Aorta (tissue), 5 donors: ENCODE measurements at regions not wholly inside any gene's neighbourhood (a gene's known extent, or its start where the extent isn't known, plus 50 kb on each side); places are given as distances from the start of the nearest gene placed in this dataset.

Experiments used
- ATAC-seq: fragments of 200-7000 bp; cut with Tn5 transposase; one replicate; pipeline ENCODE4 v1.9.1; 2022; ENCODE audit warnings: moderate library complexity; ENCODE audit not compliant: low FRiP score
- DNase-seq, 2 donors: peaks; one replicate each; pipeline ENCODE4 v3.0.0-alpha.2; 2020
- H3K27ac ChIP-seq, 2 donors: one replicate each; pipeline ENCODE4 v1.5.1; 2013; ENCODE audit warnings: low read length in 2 of 2, mild to moderate bottlenecking in 2 of 2, moderate library complexity in 2 of 2, control low read depth in 1 of 2, inconsistent platforms in 1 of 2, low read depth in 1 of 2
- H3K27me3 ChIP-seq, 2 donors: one replicate each; pipeline ENCODE4 v1.6.1; 2013; ENCODE audit warnings: control low read depth in 1 of 2, low read length in 1 of 2, mild to moderate bottlenecking in 1 of 2, moderate library complexity in 1 of 2; ENCODE audit not compliant: insufficient read depth in 2 of 2, control insufficient read depth in 1 of 2
- H3K36me3 ChIP-seq, 2 donors: one replicate each; pipeline ENCODE4 v1.6.1; 2013; ENCODE audit warnings: control low read depth in 1 of 2, low read length in 1 of 2, mild to moderate bottlenecking in 1 of 2; ENCODE audit not compliant: insufficient read depth in 2 of 2, control insufficient read depth in 1 of 2
- H3K4me1 ChIP-seq, 2 donors: one replicate each; pipeline ENCODE4 v1.6.1; 2013; ENCODE audit warnings: low read length in 2 of 2, control low read depth in 1 of 2, mild to moderate bottlenecking in 1 of 2, moderate library complexity in 1 of 2; ENCODE audit not compliant: insufficient read depth in 2 of 2, control insufficient read depth in 1 of 2
- H3K4me3 ChIP-seq, 2 donors: one replicate each; pipeline ENCODE4 v1.5.1; 2013; ENCODE audit warnings: low read length in 2 of 2, control low read depth in 1 of 2, mild to moderate bottlenecking in 1 of 2
- H3K9me3 ChIP-seq: one replicate; pipeline ENCODE4 v1.6.1; 2013; ENCODE audit warnings: mild to moderate bottlenecking, low read length; ENCODE audit not compliant: control insufficient read depth
- WGBS, 2 donors: extraction: QIAGEN DNeasy Blood & Tissue Kit; methylation state at CpG; one replicate each; pipeline ENCODE4 v1.1.7; 2013; 5-methylcytosine and 5-hydroxymethylcytosine counted together
- intact Hi-C, 2 donors: fragments of 100-400 bp; cut with DNase I; formaldehyde crosslinking; loops; one replicate each; pipeline versions ENCODE4 v1.14.2 to v1.15.0; 2022
- donor health status: healthy with polysubstance abuse.
- donor health status: Bipolar disorder and iron deficiency.
- donor health status: DM: no; HTN: no; CAD: no.
- donor health status: DM: no; HTN: no; CAD: no.
- donor health status: DM: yes; HTN: yes; CAD: no.

DNA sequence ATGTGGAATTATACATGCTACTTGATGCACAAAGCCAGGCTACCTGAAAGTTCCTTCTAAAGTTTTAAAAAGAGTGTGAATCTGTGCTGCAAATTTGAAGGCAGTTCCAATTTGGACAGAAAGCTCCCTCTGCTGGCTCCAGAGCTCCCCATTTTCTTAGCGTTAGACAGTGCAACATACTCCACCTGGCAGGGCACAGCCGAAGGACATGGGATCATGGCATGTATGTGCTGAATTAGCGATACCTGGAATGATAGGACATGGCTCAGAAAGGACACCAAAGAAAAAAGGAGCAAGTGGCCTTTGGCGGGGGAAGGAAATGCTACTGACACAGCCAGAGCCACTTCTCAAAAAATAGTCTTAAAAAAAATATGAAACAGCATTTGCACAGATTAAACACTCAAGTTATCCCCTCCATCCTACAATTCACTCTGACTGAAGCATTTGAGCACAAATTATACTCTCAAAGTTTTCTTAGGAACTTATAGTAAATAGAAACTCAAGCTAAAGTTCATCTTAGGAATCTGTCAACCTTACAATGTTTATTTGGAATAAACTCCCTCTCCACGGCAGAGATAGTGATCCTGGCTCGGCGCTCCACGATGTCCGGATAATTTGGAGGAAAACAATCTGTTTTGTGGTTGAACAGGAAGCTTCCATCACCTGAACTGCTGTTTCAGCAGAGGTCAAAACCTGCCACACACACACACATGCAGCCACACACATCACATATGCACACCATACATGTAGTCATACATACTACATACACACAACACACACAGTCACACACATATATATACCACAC lies 80.0 kb downstream of the C7orf25 start:
- peak; percentile 72 for ATAC-seq
- Histone ChIP-seq H3K27ac (no peak overlapping the region), H3K27me3 (no peaks in the 10 kb centered on the region), H3K4me3 (no peak overlapping the region), H3K4me1 (no peaks in the 10 kb centered on the region), H3K9me3 (no peaks in the 10 kb centered on the region), H3K36me3 (no peaks in the 10 kb centered on the region)
- 17 to 19% methylated on average over 9 of the region's 9 CpGs for WGBS, 2 donors
- peak; percentile 50 to 71 for DNase-seq
- intact Hi-C loops, result loop anchor here (5.0 to 10.0 kb wide), 4 partner anchors 137 to 890 kb away; no protein-coding TSS in a partner anchor

DNA sequence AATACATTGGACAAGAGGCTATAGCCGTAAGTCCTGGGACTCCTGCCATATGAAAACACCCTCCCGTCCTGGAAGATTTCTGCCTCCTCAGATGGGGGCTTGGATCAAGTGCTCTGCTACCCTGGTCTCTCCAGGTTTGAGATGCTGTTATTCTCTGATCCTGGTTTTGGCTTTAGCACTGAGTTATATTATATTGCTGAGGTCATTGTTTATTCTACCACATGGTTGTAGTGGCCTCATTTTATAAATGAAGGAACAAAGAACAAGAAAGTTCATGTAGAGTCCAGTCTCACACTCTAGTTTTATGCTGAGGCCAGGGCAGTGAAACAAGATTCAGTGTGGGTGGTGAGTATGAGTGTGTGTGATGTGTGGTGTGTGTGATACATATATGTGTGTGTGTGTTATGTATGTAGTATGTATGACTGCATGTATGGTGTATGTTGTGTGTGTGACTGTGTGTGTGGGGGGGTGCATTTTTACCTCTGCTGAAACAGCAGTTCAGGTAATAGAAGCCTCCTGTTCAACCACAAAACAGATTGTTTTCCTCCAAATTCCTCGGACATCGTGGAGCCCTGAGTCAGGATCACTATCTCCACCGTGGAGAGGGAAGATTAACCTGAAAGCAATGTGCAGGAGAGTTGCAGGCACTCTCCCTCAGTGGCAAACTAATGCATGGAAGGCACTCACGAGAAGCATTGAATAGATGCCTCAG lies 80.7 kb downstream of the C7orf25 start:
- H3K27ac ChIP-seq, result no peak overlapping the region
- DNase-seq (no peak), ATAC-seq (no peak)
- no peaks in the 10 kb centered on the region for H3K9me3 ChIP-seq
- no peak overlapping the region for H3K4me3 ChIP-seq
- H3K27me3 ChIP-seq, result no peaks in the 10 kb centered on the region
- no peaks in the 10 kb centered on the region for H3K36me3 ChIP-seq
- 28 to 31% methylated on average over 6 of the region's 6 CpGs for WGBS, 2 donors
- H3K4me1 ChIP-seq, result no peaks in the 10 kb centered on the region
- intact Hi-C loops, result loop anchor here (5.0 to 10.0 kb wide), 4 partner anchors 136 to 889 kb away; no protein-coding TSS in a partner anchor

DNA sequence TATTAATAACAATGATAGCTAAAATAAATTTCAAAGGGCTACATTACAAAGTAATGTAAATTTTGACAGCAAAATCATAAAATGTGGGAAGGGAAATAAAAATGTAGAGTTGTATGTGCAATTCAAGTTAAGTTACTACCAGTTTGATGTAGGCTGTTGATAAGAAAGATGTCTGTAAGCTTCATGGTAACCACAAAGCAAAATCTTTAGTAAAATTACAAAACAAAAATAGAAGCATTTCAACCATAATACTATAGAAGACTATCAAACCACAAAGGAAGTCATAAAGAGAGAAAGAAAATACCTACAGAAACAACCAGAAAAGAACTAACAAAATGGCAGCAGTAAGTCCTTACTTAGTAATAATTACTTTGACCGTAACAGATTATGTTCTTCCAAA lies 99.1 kb downstream of the C7orf25 start:
- intact Hi-C loops, result no loop called here
- DNase-seq, result no peak
- 94 to 98% methylated on average over 1 of the region's 1 CpG for WGBS, 2 donors

DNA sequence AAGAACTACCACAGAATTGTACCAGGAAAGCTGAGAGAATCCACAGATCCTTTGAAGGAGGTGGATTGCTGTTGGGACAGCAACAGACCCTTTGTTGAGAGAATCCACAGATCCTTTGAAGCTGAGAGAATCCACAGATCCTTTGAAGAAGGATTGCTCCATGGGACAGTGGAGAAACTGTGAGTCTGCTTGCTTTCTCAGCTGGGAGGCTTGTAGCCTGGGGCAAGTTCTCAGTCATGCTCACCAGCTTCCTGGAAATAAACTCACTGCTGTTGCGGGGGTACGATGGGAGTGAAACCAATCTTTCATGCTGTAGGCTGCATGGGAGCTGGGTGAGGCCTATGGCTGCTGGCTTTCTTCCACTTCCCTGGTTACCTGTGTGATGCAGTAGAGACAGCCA lies 106.3 kb downstream of the C7orf25 start:
- H3K27ac ChIP-seq, result no peak overlapping the region
- intact Hi-C loops, result no loop called here
- ATAC-seq, result no peak
- H3K4me1 ChIP-seq, result no peaks in the 10 kb centered on the region
- no peak for DNase-seq
- WGBS, 2 donors, result 89 to 98% methylated on average over 2 of the region's 2 CpGs
- no peak overlapping the region for H3K4me3 ChIP-seq
- H3K27me3 ChIP-seq, result no peaks in the 10 kb centered on the region
- peaks cover 9% of the 10 kb centered on the region for H3K9me3 ChIP-seq
- no peaks in the 10 kb centered on the region for H3K36me3 ChIP-seq

More for the DNA sequence above, 99.1 kb downstream of the C7orf25 start:
- ATAC-seq, result no peak
- H3K9me3 ChIP-seq, result no peaks in the 10 kb centered on the region
- no peak overlapping the region for H3K4me3 ChIP-seq
- no peaks in the 10 kb centered on the region for H3K4me1 ChIP-seq
- H3K27me3 ChIP-seq, result no peaks in the 10 kb centered on the region
- no peaks in the 10 kb centered on the region for H3K36me3 ChIP-seq
- H3K27ac ChIP-seq, result no peak overlapping the region

DNA sequence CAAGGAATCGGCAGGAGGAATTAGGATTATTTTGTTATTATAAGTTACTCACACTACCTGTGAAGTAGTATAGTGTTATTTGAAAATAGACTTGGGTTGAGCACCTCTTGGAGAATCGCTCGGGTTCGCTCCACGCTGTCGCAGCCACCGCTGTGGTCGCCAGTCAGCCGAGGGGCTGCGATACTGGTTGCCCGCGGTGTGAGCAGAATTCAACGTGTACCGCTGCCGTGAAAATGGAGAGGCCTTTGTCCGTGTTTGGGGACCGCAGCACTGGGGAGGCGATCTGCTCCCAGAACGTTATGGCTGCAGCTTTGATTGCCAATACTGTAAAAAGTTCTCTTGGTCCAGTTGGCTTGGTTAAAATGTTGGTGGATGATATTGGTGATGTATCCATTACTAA lies 117.2 kb downstream of the C7orf25 start:
- DNase-seq, result no peak
- Histone ChIP-seq H3K4me3 (no peak overlapping the region), H3K27ac (no peak overlapping the region), H3K27me3 (no peaks in the 10 kb centered on the region), H3K9me3 (peaks cover under 1% of the 10 kb centered on the region), H3K36me3 (no peaks in the 10 kb centered on the region), H3K4me1 (peaks cover 0 to 2% of the 10 kb centered on the region in 2 donors)
- no peak for ATAC-seq
- intact Hi-C loops, result no loop called here
- 97% methylated on average over 19 of the region's 19 CpGs for WGBS, 2 donors

DNA sequence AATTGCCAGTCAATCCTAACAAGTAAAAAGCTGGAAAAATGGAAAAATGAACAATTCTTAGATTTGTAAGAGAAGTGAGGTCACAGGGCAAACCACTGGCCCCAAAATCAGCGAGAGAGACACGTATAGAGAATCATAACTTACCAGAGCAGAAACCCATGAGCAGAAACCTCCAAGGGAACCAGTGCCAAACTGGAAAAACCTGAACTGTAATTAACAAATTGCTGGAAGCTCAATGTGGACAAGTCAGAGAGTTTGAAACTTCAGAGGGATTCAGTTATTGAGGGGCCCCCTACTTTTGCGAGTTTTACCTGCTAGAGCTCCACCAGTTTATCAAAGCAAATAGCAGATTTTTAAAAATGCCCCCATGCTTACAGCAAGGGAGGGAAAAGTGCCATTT lies 119.0 kb downstream of the C7orf25 start:
- 88 to 92% methylated on average over 3 of the region's 3 CpGs for WGBS, 2 donors
- Histone ChIP-seq H3K4me1 (peaks cover 0 to 2% of the 10 kb centered on the region in 2 donors), H3K27ac (no peak overlapping the region), H3K27me3 (no peaks in the 10 kb centered on the region), H3K9me3 (peaks cover 1% of the 10 kb centered on the region), H3K4me3 (no peak overlapping the region), H3K36me3 (no peaks in the 10 kb centered on the region)
- intact Hi-C loops, result no loop called here
- no peak for ATAC-seq
- no peak for DNase-seq

DNA sequence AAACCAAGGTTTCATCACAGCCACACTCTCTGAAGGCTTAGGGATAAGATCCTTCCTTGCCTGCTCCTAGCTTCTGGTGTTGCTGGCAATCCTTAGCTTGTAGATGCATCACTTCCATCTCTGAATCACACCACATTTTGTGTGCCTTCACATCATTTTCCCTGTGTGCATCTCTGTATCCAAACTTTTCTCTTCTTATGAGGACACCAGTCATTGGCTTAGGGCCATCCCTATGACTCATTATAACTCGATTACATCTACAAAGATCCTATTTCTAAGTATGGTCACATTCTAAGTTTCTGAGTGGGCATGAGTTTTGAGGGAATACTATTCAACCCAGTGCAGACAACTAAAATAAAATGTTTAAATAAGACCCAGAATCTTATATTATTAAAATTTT lies 121.7 kb downstream of the C7orf25 start:
- intact Hi-C loops, result no loop called here
- Histone ChIP-seq H3K27me3 (no peaks in the 10 kb centered on the region), H3K9me3 (peaks cover 1% of the 10 kb centered on the region), H3K4me1 (peaks cover 0 to 2% of the 10 kb centered on the region in 2 donors), H3K36me3 (no peaks in the 10 kb centered on the region), H3K27ac (no peak overlapping the region), H3K4me3 (no peak overlapping the region)
- DNase-seq, result no peak
- 63 to 66% methylated on average over 1 of the region's 1 CpG for WGBS, 2 donors
- no peak for ATAC-seq

DNA sequence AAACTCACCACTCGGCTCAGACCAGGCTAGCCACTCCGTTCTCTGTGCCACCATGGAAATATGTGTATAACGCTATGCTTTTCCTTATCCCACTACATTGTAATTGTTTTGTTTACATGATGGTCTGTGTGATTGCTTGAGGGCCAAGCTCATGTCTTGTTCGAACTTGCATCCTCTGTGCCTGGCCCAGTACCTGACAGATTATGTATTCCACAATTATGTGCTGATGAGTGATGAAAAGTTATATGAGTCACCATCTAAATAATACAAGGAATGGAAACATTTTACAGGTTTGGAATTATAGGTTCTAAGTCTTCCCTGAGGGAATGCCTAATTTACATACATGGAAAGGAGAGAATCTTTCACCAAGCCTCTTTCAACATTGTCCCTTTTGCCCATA lies 137.4 kb downstream of the C7orf25 start:
- Histone ChIP-seq H3K27ac (no peak overlapping the region), H3K27me3 (peaks cover 0 to 3% of the 10 kb centered on the region in 2 donors), H3K36me3 (no peaks in the 10 kb centered on the region), H3K9me3 (no peaks in the 10 kb centered on the region), H3K4me1 (no peaks in the 10 kb centered on the region), H3K4me3 (no peak overlapping the region)
- no peak for DNase-seq
- intact Hi-C loops, result no loop called here
- no peak for ATAC-seq
- 91 to 93% methylated on average over 4 of the region's 4 CpGs for WGBS, 2 donors

DNA sequence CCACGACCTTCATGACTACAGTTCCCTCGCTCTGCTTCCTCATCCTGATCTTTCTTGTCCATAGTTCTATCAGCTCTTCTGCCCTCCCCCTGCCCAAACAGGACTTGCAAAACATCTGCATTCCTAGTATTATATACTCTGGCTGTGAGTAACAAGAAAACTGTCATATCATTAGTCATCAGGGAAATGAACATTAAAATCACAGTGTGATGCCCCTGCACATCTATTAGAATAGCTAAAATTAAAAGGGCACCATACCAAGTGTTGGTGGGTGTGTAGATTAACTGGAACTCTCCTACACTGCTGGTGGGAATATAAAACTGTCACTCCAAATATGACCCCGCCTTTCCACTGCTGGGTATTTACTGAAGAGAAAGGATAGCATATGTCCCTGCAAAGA lies 141.8 kb downstream of the C7orf25 start:
- no peak for DNase-seq
- Histone ChIP-seq H3K27ac (no peak overlapping the region), H3K4me3 (no peak overlapping the region), H3K36me3 (no peaks in the 10 kb centered on the region), H3K9me3 (no peaks in the 10 kb centered on the region), H3K27me3 (peaks cover 0 to 3% of the 10 kb centered on the region in 2 donors), H3K4me1 (peaks cover 0 to 1% of the 10 kb centered on the region in 2 donors)
- 97 to 98% methylated on average over 3 of the region's 3 CpGs for WGBS, 2 donors
- intact Hi-C loops, result no loop called here
- no peak for ATAC-seq
